A549 (cell line): ENCODE measurements at regions not wholly inside any gene's neighbourhood (a gene's known extent, or its start where the extent isn't known, plus 50 kb on each side); places are given as distances from the start of the nearest gene placed in this dataset.

Source experiments
- ATOH8 ChIP-seq: fragments of 250-450 bp; sonication (Bioruptor Pico); IDR thresholded peaks from 2 replicates; pipeline ENCODE4 v1.5.0; 2020; ENCODE audit warnings: low read depth, mild to moderate bottlenecking, moderate library complexity
- CHD4 ChIP-seq: fragments of 200-600 bp; sonication (generic); IDR thresholded peaks from 2 replicates; pipeline ENCODE4 v1.6.1; 2016; ENCODE audit warnings: antibody characterized with exemption, mild to moderate bottlenecking, borderline replicate concordance
- JUN ChIP-seq, 2 experiments: fragments of >200 bp; sonication (Bioruptor Twin); formaldehyde crosslinking; IDR thresholded peaks; 2 replicates in 1 of 2; 3 replicates in 1 of 2; pipeline ENCODE4 v1.6.1; 2016 to 2017
- JUNB ChIP-seq: fragments of >200 bp; sonication (Bioruptor Twin); formaldehyde crosslinking; IDR thresholded peaks from 2 replicates; pipeline ENCODE4 v1.6.1; 2016
- MAFK ChIP-seq: fragments of 450-650 bp; IDR thresholded peaks from 2 replicates; pipeline ENCODE4 v1.6.1; 2014; ENCODE audit not compliant: partially characterized antibody
- POLR2A ChIP-seq: IDR thresholded peaks from 2 replicates; pipeline ENCODE4 v1.6.1; 2012; ENCODE audit warnings: mild to moderate bottlenecking, low read length
- RAD21 ChIP-seq, 2 experiments: fragments of >200 bp in 1 of 2; sonication (Bioruptor Twin) in 1 of 2; formaldehyde crosslinking in 1 of 2; IDR thresholded peaks in 1 of 2; conservative IDR thresholded peaks in 1 of 2; 2 replicates in 1 of 2; 3 replicates in 1 of 2; pipeline ENCODE4 v1.6.1; 2012 to 2018; ENCODE audit warnings: inconsistent platforms in 1 of 2
- SMC3 ChIP-seq: fragments of >200 bp; sonication (Bioruptor Twin); formaldehyde crosslinking; IDR thresholded peaks from 3 replicates; pipeline ENCODE4 v1.6.1; 2018; ENCODE audit warnings: inconsistent platforms
- TF ChIP-seq, protein P1 (sequence below): fragments of >200 bp; sonication (Bioruptor Twin); formaldehyde crosslinking; IDR thresholded peaks from 3 replicates; pipeline ENCODE4 v1.5.1; 2016

- no peak for TF ChIP-seq SMC3
- TF ChIP-seq RAD21 (conservative IDR thresholded peaks at IDR 0.05 in 1 of 2, IDR thresholded peaks at IDR 0.05 in 1 of 2): no peak
- TF ChIP-seq, protein P1, sequence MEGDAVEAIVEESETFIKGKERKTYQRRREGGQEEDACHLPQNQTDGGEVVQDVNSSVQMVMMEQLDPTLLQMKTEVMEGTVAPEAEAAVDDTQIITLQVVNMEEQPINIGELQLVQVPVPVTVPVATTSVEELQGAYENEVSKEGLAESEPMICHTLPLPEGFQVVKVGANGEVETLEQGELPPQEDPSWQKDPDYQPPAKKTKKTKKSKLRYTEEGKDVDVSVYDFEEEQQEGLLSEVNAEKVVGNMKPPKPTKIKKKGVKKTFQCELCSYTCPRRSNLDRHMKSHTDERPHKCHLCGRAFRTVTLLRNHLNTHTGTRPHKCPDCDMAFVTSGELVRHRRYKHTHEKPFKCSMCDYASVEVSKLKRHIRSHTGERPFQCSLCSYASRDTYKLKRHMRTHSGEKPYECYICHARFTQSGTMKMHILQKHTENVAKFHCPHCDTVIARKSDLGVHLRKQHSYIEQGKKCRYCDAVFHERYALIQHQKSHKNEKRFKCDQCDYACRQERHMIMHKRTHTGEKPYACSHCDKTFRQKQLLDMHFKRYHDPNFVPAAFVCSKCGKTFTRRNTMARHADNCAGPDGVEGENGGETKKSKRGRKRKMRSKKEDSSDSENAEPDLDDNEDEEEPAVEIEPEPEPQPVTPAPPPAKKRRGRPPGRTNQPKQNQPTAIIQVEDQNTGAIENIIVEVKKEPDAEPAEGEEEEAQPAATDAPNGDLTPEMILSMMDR: no peak
- no peak for TF ChIP-seq JUN (IDR thresholded peaks at IDR 0.05)
- no peak for TF ChIP-seq CHD4
- TF ChIP-seq JUNB: no peak
- no peak for TF ChIP-seq POLR2A
- no peak for TF ChIP-seq MAFK
- no peak for TF ChIP-seq ATOH8 (CRISPR knock-in tag)
These were observed 150.0 kb upstream of the IGFBP3 start for GRCh38 chr7:46071076-46071475.
